NCI-H1694 treated with DMSO at 0.1 percent for 48 hours (cell line): ENCODE measurements at regions not wholly inside any gene's neighbourhood (a gene's known extent, or its start where the extent isn't known, plus 50 kb on each side); places are given as distances from the start of the nearest gene placed in this dataset.

ENCODE experiments used
- DNase-seq: peaks from one replicate; lab custom pipeline; 2025; lab: John Stamatoyannopoulos, UW

GRCh38 chr16:6063526-6063925 lies 965.9 kb upstream of the EEF2KMT start:
- DNase-seq, result no peak

GRCh38 chr16:6059671-6060070 lies 962.1 kb upstream of the EEF2KMT start:
- DNase-seq, result no peak

GRCh38 chr16:6057821-6058220 lies 960.2 kb upstream of the EEF2KMT start:
- no peak for DNase-seq

- DNase-seq, result no peak
Observed at GRCh38 chr16:6048017-6048416, 950.4 kb upstream of the EEF2KMT start.

- DNase-seq, result no peak
Observed at GRCh38 chr16:6047325-6047724, 949.7 kb upstream of the EEF2KMT start.

- peak; percentile 58 for DNase-seq
Observed at GRCh38 chr16:6038941-6039645, 941.5 kb upstream of the EEF2KMT start.

GRCh38 chr16:6035161-6035560 lies 937.6 kb upstream of the EEF2KMT start:
- no peak for DNase-seq

GRCh38 chr16:6034511-6034910 lies 936.9 kb upstream of the EEF2KMT start:
- DNase-seq, result no peak

GRCh38 chr16:6032438-6032837 lies 934.8 kb upstream of the EEF2KMT start:
- DNase-seq, result no peak

GRCh38 chr16:6031567-6031966 lies 934.0 kb upstream of the EEF2KMT start:
- DNase-seq, result no peak

- no peak for DNase-seq
Observed at GRCh38 chr16:6031102-6031501, 933.5 kb upstream of the EEF2KMT start.

- DNase-seq, result no peak
Observed at GRCh38 chr16:6027733-6028132, 930.1 kb upstream of the EEF2KMT start.

- no peak for DNase-seq
Observed at GRCh38 chr16:6023449-6023848, 925.9 kb upstream of the EEF2KMT start.

GRCh38 chr16:6021276-6021943 lies 923.8 kb upstream of the EEF2KMT start:
- no peak for DNase-seq

- DNase-seq, result no peak
Observed at GRCh38 chr16:6020162-6020985, 922.8 kb upstream of the EEF2KMT start.

- no peak for DNase-seq
Observed at GRCh38 chr16:6019490-6019991, 921.9 kb upstream of the EEF2KMT start.

GRCh38 chr16:6018848-6019489 lies 921.4 kb upstream of the EEF2KMT start:
- DNase-seq, result no peak

- peak; percentile 57 for DNase-seq
Observed at GRCh38 chr16:6016530-6017184, 919.1 kb upstream of the EEF2KMT start.

GRCh38 chr16:6012716-6013115 lies 915.1 kb upstream of the EEF2KMT start:
- no peak for DNase-seq

- no peak for DNase-seq
Observed at GRCh38 chr16:6009151-6009550, 911.6 kb upstream of the EEF2KMT start.

- DNase-seq, result no peak
Observed at GRCh38 chr16:6008670-6009069, 911.1 kb upstream of the EEF2KMT start.

- DNase-seq, result no peak
Observed at GRCh38 chr16:5993356-5993755, 895.8 kb upstream of the EEF2KMT start.
